ENCODE measurements at regions not wholly inside any gene's neighbourhood (a gene's known extent, or its start where the extent isn't known, plus 50 kb on each side); places are given as distances from the start of the nearest gene placed in this dataset.

DNA sequence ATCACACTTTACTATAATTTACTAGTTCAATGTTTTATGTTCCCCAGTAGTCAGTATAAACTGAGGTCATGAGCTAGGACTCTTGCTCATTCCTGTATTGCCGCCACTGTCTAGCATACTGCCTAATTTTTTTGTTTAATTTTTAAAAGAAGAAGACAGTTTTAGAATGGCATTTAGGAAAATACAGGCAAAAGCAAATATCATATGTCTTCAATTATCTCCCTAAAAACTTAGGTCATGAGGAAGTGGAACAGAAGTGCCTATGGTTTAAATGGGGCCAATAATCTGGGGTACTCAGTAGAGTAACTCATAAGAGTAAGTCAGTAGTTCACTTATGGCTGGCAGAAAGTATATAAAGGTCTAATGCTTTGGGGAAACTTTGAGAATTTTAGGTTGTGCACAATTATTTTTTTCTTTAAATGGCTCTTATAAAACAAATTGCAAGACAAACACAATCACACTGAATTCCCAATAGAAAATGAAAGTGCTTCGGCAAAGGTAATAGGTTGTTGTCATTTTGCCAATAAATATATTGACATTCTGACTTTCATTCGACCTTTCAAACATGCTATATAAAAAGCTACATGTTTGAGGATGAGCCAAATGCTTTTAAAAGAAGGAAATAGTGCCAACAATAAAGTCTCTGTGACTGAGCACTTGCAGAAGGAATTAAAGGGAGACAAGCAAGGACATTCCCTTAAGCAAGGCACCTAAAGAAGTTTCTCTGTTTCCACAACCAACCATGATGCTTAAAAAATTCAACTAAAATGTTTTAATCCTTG lies 390.1 kb downstream of the PDGFC start:
- TF ChIP-seq MAFK (IDR thresholded peaks at IDR 0.05; ENCODE audit: partially characterized antibody) (no peak), EP300 (IDR thresholded peaks at IDR 0.05) (no peak), POLR2A (IDR thresholded peaks at IDR 0.05; ENCODE audit: low read length) (no peak), PHF8 (IDR thresholded peaks at IDR 0.05; ENCODE audit: borderline replicate concordance, low read depth) (no peak), USF2 (IDR thresholded peaks at IDR 0.05) (no peak), HMGXB4 (CRISPR knock-in tag; IDR thresholded peaks at IDR 0.05; ENCODE audit: borderline replicate concordance) (no peak), CTCF (IDR thresholded peaks at IDR 0.05) (no peak), RNF2 (IDR thresholded peaks at IDR 0.05; ENCODE audit: borderline replicate concordance, low read depth) (no peak)

Measured in A549 (cell line).